ENCODE measurements at regions not wholly inside any gene's neighbourhood (a gene's known extent, or its start where the extent isn't known, plus 50 kb on each side); places are given as distances from the start of the nearest gene placed in this dataset.

DNA sequence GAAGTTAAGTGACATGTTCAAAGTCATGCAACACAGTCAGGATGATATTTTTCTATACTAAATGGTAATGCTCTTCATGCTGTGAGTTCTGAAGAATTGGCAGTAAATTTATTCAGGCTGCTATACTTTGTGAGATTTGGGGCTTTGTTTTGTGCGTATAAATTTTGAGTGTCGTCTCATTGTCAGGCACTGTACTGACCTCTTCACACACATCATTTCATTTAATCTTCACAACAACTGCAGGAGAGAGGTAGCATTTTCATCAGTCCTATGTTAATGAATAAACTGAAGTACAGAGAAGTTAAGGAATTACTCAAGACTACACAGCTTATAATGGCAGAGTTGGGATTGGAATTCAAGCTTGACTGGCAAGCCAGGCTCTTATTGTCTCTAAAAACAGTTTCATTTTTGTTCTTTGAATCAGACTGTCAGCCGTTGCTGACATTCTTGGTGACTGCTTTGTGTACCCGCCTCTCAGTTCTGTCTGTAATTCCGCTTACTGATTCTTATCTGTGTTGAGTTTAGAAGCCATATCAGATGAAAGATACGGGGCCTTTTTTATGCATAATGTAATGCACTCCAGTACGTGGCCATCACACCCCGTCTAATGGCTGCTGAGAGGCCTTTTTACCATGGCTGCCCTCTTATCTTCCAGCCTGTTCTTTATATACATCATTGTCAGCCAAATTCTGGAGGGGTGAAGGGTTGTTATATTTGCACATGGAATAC is 274.9 kb downstream of the UTRN start:
- no peak overlapping the region for H3K4me2 ChIP-seq
- H3K27ac ChIP-seq: no peak overlapping the region
- H3K4me3 ChIP-seq (IDR thresholded peaks at IDR 0.05; ENCODE audit: insufficient read depth, low read depth, low read length): no peak overlapping the region
- no peaks in the 10 kb centered on the region for H3K4me1 ChIP-seq (ENCODE audit: low read depth, poor library complexity, severe bottlenecking)
- no peak overlapping the region for H3K9ac ChIP-seq
- TF ChIP-seq, protein P1, sequence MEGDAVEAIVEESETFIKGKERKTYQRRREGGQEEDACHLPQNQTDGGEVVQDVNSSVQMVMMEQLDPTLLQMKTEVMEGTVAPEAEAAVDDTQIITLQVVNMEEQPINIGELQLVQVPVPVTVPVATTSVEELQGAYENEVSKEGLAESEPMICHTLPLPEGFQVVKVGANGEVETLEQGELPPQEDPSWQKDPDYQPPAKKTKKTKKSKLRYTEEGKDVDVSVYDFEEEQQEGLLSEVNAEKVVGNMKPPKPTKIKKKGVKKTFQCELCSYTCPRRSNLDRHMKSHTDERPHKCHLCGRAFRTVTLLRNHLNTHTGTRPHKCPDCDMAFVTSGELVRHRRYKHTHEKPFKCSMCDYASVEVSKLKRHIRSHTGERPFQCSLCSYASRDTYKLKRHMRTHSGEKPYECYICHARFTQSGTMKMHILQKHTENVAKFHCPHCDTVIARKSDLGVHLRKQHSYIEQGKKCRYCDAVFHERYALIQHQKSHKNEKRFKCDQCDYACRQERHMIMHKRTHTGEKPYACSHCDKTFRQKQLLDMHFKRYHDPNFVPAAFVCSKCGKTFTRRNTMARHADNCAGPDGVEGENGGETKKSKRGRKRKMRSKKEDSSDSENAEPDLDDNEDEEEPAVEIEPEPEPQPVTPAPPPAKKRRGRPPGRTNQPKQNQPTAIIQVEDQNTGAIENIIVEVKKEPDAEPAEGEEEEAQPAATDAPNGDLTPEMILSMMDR (conservative IDR thresholded peaks at IDR 0.05; ENCODE audit: low read depth, low read length): no peak
- no peaks in the 10 kb centered on the region for H3K27me3 ChIP-seq (ENCODE audit: insufficient read depth, low read depth)
- H2AFZ ChIP-seq (ENCODE audit: low read depth): no peak overlapping the region
- no peaks in the 10 kb centered on the region for H3K36me3 ChIP-seq (ENCODE audit: insufficient read depth)
- no peaks in the 10 kb centered on the region for H4K20me1 ChIP-seq (ENCODE audit: insufficient read depth)
- no peaks in the 10 kb centered on the region for H3K79me2 ChIP-seq (ENCODE audit: insufficient read depth, low read depth)

DNA sequence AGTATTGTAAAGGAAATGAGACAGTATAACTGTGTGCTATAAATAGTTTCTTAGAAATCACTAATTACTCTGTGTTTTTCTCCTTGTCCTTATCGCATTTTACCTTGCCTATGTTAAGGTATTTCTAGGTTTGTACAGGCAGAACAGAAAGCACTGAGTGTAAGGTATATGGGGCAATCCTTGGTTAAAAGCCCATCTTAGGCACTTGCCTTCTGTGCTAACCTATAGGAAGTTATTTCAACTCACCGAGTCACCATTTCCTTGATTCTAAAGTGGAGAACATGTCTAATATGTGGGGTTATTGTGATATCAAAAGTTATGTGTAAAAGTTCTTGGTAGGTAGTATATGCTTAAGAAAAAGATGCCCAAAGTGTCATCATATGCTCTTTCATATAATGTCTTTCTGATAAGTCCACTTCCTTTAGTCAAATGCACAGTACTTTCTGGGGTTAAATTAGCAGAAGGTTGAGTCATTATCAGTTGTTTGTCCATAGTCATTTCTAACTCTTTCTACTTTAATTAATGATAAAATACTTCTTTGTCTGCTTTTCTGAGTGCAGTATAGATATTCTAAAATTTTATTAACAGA is 276.4 kb downstream of the UTRN start:
- no peak overlapping the region for H3K4me2 ChIP-seq
- H2AFZ ChIP-seq (ENCODE audit: low read depth): no peak overlapping the region
- no peaks in the 10 kb centered on the region for H3K36me3 ChIP-seq (ENCODE audit: insufficient read depth)
- no peaks in the 10 kb centered on the region for H3K4me1 ChIP-seq (ENCODE audit: low read depth, poor library complexity, severe bottlenecking)
- H3K79me2 ChIP-seq (ENCODE audit: insufficient read depth, low read depth): no peaks in the 10 kb centered on the region
- no peak overlapping the region for H3K27ac ChIP-seq
- H4K20me1 ChIP-seq (ENCODE audit: insufficient read depth): no peaks in the 10 kb centered on the region
- no peak overlapping the region for H3K4me3 ChIP-seq (IDR thresholded peaks at IDR 0.05; ENCODE audit: insufficient read depth, low read depth, low read length)
- H3K27me3 ChIP-seq (ENCODE audit: insufficient read depth, low read depth): no peaks in the 10 kb centered on the region
- H3K9ac ChIP-seq: no peak overlapping the region
- TF ChIP-seq, protein P1 (conservative IDR thresholded peaks at IDR 0.05; ENCODE audit: low read depth, low read length): no peak

DNA sequence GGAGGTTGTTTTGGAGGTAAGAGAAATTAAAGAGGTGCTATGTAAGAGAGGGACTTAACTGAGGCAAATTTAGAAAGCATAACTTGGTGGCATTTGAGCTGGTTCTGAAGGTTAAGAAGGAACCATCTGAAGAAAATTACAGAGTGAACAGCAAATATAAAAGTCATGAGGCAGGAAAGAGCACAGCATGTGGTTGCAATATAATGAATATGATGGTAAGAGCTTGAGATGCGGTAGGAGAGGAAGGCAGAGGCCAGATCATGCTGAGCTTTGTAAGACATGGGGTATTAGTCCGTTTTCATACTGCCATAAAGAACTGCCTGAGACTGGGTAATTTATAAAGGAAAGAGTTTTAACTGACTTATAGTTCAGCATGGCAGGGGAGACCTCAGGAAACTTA is 279.1 kb downstream of the UTRN start:
- Histone ChIP-seq H3K9ac (no peak overlapping the region), H3K4me1 (ENCODE audit: low read depth, poor library complexity, severe bottlenecking) (no peaks in the 10 kb centered on the region), H3K4me2 (no peak overlapping the region), H4K20me1 (ENCODE audit: insufficient read depth) (no peaks in the 10 kb centered on the region), H3K79me2 (ENCODE audit: insufficient read depth, low read depth) (no peaks in the 10 kb centered on the region), H3K36me3 (ENCODE audit: insufficient read depth) (no peaks in the 10 kb centered on the region), H2AFZ (ENCODE audit: low read depth) (no peak overlapping the region), H3K4me3 (IDR thresholded peaks at IDR 0.05; ENCODE audit: insufficient read depth, low read depth, low read length) (no peak overlapping the region), H3K27ac (no peak overlapping the region), H3K27me3 (ENCODE audit: insufficient read depth, low read depth) (no peaks in the 10 kb centered on the region)
- TF ChIP-seq, protein P1 (conservative IDR thresholded peaks at IDR 0.05; ENCODE audit: low read depth, low read length): no peak

DNA sequence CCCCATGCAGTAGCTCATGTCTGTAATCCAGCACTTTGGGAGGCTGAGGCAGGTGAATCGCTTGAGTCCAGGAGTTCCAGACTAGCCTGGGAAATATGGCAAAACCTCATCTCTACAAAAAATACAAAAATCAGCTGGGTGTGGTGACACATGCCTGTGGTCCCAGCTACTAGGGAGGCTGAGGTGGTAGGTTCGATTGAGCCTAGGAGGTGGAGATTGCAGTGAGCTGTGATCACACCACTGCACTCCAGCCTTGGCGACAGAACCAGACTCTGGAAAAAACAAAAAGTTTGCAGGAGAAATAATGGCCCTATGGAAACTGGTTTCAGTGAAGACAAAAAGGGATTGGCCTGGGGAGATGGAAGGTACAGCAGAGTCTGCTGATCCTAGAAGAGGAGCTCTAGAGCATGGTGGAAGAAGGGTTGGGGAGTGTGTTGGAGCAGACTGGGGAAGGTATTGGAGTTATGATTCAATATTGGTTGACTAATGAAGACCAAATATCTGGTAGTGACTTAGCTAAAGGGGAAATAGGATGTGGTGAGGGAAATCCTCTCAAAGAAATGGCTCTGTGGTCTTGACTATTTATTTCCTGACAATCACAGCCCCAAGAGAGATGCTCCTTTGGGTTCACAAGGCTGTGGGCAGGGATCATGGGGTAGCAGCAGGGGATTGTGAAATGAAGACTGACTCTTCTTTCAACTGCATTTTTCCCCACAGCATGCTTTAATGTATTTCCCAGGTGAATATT is 281.9 kb downstream of the UTRN start:
- Histone ChIP-seq H4K20me1 (ENCODE audit: insufficient read depth) (no peaks in the 10 kb centered on the region), H3K79me2 (ENCODE audit: insufficient read depth, low read depth) (no peaks in the 10 kb centered on the region), H3K4me3 (IDR thresholded peaks at IDR 0.05; ENCODE audit: insufficient read depth, low read depth, low read length) (no peak overlapping the region), H3K27ac (no peak overlapping the region), H3K9ac (no peak overlapping the region), H3K27me3 (ENCODE audit: insufficient read depth, low read depth) (no peaks in the 10 kb centered on the region), H2AFZ (ENCODE audit: low read depth) (no peak overlapping the region), H3K4me1 (ENCODE audit: low read depth, poor library complexity, severe bottlenecking) (no peaks in the 10 kb centered on the region), H3K36me3 (ENCODE audit: insufficient read depth) (no peaks in the 10 kb centered on the region), H3K4me2 (no peak overlapping the region)
- TF ChIP-seq, protein P1 (conservative IDR thresholded peaks at IDR 0.05; ENCODE audit: low read depth, low read length): no peak

Measured in KMS-11 (cell line).